GM21786 (cell line): ENCODE measurements at regions not wholly inside any gene's neighbourhood (a gene's known extent, or its start where the extent isn't known, plus 50 kb on each side); places are given as distances from the start of the nearest gene placed in this dataset.

Experiments
- ATAC-seq: cut with Tn5 transposase; IDR thresholded peaks from one replicate; pipeline ENCODE4 v1.9.1; 2021; ENCODE audit not compliant: unreplicated experiment

DNA sequence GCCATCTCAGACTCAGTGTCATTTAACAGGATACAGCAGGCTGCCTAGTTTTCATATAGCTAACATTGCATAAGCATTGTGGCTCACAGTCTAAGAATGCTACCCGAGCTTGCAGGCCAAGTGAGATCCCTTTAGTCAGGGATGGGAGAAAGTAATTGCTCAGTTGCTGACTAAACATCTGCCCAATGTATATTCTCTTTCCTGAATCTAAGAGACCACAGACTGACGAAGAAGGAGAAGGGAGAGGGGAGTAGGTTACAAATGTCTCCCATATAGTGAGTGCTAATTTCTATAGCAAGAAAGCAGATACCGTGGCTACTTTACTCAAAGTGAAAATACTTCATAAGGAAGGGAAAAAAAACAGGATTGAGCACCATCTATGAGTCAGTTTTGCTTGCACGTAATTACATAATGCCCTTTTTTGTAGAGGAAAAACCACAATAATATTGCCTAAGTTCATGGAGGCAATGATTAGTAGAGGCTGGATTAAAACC lies 453.9 kb downstream of the COG6 start:
- ATAC-seq, result no peak

- ATAC-seq, result no peak
Observed at GRCh38 chr13:40113643-40114304, 458.3 kb downstream of the COG6 start.

DNA sequence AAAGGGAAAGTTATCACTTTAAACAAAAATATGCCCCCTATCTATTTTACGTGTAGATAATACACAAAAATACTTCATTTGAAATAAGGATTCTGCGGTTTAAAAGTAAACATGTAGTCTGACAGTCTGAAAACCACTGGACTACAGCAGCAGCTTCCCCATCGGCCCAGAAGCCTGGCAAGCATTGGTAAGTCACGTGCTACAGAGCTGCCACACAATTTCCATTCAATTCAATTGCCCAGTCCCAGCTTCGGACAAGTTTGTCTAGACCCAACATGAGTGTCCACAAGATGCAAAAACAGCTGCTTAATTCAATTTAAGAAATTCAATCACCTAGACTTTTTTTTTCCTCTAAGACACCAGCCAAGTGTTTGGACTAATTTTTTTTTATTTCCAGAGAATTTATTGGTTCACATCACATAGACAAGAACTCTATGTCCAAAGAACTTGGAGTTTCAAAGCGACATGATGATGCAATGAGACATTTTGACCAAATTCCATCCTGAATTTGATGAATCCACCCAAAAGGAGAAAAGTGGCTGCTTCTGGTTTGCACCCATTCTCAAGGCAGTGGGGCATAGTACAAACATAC lies 458.9 kb downstream of the COG6 start:
- ATAC-seq, result no peak

GRCh38 chr13:40115426-40115825 lies 460.0 kb downstream of the COG6 start:
- no peak for ATAC-seq

DNA sequence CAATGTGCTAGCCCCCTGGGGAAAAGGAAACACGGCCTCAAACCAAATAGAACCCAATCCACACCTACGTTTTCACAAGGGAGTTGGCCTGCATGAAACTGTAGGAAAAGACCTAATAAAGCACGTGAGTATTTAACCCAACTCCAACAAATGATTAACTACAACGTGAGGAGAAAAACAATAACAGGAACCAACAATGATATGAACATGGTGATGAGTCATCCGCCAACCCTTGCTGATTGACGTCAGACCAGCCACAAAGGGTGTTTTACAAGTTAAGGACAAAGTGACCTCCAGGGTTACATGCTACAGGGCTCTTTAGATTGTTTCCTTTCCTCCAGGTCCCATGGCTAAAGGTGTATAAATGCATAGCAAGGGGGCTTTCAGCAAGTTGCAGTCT lies 460.5 kb downstream of the COG6 start:
- ATAC-seq, result no peak

DNA sequence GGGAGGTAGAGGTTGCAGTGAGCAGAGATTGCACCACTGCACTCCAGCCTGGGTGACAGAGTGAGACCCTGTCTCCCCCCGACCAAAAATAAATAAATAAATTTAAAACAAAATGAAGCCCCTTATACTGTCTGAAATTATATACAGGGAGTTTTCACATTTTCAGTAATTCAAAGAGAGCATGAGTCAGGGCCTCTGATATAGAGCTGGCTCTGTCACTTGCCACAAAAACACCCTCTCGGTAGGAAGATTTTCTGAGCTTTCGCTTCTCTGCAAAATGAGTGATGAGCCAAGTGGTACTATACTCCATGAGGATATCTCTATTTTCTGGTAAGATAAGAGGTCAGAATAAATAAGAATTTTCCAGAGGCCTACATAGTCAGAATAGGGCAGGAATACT lies 462.9 kb downstream of the COG6 start:
- ATAC-seq, result no peak

GRCh38 chr13:40119852-40120251 lies 464.4 kb downstream of the COG6 start:
- no peak for ATAC-seq

DNA sequence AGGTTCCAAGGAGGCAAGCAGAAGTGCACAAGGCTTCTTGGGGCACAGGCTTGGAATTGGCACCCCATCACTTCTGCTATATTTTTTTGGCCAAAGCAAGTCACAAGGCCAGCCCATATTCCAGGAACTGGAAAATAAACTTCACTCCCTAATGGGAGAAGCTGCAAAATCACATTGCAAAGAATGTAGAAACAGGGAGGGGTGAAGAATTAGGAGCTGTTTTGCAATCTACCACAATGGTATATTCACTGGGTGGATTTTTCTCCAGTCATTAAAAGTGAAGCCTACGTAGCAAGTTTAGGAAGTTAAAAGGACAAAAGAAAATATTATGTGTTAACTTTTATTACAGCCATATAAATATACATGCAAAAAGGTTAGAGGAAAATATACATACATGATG lies 464.8 kb downstream of the COG6 start:
- no peak for ATAC-seq

DNA sequence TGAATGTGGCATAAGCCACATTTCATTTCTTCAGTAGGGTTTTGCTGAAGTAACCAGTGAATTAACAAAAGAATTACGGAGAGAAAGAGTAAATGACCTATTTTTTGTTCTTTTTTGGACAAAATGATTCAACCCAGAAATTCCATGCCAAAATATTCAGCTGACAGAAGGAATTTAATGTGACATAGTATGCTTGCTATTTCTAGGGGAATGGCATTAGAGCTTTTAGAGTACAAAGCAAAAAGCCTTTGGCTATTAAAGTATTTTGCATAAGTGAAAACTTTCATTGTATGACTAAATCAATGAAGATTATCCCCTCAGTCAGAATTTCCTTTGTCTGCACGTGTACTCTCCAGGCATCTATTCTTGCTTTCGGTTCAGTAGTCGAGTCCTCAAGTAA lies 465.3 kb downstream of the COG6 start:
- ATAC-seq, result no peak

- no peak for ATAC-seq
Observed at GRCh38 chr13:40121722-40122121, 466.3 kb downstream of the COG6 start.

- no peak for ATAC-seq
Observed at GRCh38 chr13:40123962-40124632, 468.6 kb downstream of the COG6 start.

DNA sequence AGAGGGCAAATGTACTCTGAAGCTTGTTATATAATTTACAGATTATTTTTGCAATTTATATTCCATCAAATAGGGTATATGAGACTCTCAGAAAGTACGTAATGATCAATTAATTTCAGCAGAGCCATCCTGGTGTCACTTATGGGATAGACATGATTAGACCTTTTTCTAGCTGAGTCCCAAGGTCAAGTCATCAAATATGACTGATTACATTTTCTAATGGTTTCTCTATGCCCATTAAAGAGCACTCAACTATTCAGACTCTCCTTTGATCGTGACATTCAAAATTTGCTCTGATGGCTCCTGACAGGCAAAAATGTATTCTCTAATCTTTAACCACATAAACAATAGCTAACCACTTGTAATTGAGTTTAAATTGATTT lies 469.2 kb downstream of the COG6 start:
- ATAC-seq, result no peak

- no peak for ATAC-seq
Observed at GRCh38 chr13:40125336-40125735, 469.9 kb downstream of the COG6 start.

DNA sequence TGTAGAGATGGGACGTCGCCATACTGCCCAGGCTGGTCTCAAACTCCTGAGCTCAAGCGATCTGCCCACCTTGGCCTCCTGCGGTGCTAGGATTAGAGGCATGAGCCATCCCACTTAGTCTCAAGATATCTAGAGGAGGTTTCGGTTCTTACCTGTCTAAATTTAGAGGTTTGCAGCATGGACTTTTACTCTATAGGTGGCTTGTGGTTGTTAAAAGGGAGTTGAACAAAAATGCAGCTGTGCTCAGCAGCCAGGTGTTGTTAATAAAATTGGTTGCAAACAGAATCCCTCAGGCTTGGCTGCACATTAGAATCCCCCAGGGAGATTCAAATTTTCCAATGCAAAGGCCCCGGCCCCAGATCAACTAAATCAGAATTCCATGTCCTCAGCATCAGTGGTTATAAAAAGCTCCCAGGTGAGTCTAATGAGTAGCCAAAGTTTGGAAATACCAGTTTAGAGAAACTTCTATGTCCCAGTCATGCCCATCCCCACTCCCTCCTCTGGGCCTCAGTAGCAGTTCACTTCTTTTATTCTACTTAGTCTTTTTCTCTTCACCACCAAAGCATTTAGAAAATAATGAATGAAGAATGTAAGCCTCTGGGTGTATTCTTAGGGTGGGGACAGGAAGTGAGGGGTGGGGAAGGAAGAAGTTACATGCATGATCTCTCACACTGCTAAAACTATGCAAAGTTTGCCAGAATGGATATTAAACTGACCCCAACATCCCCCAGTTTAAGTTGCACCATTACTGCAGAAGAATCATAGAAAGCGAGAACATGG lies 471.0 kb downstream of the COG6 start:
- ATAC-seq, result no peak

- no peak for ATAC-seq
Observed at GRCh38 chr13:40127476-40127875, 472.0 kb downstream of the COG6 start.

DNA sequence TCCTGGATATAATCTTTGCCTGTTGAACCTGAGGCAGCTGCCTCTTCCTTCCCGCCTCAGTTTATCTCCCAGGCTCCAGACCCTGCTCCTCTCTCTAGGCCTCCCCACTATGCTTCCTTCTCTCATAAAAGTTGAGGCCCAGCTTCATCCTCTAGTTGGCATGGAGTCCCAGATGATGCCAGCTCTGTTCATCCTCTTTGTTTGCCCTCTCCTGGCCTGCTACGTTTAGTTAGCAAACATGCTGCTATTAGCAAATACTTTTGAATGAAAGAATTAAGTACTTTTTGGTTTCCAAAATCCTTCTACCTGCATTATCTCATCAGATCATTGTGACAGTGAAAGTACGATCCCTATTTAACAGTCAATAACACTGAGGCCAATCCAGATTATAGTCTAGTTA lies 472.5 kb downstream of the COG6 start:
- no peak for ATAC-seq

DNA sequence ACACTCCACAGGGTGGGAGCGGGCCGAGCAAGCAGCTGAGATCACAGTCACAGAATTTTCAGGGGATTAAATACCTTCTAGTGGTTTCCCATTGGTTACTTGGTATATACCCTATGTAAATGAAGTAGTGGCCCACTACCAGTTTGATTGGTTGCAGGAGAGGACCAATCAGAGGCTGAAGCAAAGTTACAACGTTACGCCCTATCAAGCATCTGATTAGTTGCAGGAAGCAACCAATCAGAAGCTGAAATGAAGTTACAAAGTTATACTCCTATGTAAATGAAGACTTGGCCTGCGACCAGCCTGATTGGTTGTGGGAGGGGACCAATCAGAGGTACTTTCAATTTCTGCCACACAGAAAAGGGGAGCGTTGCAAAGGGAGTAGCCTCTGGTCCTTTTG lies 474.0 kb downstream of the COG6 start:
- ATAC-seq, result no peak

DNA sequence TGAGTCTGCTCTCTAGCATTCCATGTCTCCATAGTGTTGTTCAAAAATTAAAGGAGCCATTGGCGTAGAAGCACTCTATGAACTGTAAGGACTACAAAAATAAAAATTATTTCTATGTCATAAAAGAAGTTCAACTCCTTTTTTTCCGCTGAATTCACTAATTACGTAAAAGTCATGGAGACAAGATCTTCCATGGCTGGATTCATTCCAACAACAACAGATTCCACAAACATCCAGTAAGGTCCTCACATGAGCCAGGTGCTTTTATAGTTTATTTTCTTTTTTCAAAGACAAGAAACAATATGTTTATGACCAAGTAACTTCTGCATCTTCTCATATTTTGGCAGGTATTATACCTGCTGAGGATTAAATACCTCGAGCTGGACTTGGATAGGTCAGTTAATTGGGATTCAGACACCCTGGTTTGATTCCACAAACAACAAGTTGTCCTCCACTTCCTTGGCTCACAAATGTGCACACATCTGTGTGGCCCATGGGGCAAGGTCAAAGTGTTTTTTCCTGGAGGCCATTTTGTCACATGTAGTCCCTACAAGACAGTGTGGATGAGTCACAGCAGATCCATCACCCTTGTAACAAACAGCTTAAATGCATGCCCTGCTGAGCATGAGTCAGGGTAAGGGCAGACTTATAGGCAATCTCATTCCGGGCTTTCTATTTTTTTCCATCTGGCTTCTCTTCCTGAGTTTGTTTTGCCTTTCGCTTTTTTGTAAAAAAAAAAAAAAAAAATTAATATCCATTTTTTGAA lies 475.6 kb downstream of the COG6 start:
- ATAC-seq, result no peak

GRCh38 chr13:40132249-40132648 lies 476.8 kb downstream of the COG6 start:
- ATAC-seq, result no peak

DNA sequence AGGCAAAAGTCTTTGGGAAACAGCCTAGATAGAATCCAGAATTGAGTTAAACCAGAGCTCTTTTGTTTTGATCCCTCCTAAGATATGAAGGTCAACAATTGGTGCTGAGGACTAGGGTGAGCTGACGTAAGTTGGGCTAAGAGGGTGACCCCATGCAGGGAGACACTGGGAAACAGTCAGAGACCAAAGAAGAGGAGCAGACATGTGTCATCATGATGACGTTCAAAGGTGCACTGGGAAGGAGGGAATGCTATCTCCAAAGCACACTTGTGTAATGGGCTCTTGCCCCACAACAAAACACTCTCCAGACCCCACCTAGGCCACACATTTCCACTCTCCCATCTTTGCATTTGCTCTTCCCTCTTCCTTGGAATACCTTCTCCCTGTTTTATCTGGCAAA lies 481.4 kb downstream of the COG6 start:
- ATAC-seq, result no peak

GRCh38 chr13:40137400-40137799 lies 481.9 kb downstream of the COG6 start:
- ATAC-seq, result no peak
